ENCODE measurements at regions not wholly inside any gene's neighbourhood (a gene's known extent, or its start where the extent isn't known, plus 50 kb on each side); places are given as distances from the start of the nearest gene placed in this dataset.

- H3K27me3 ChIP-seq (ENCODE audit: control insufficient read depth, low read length): no peaks in the 10 kb centered on the region
- H3K79me2 ChIP-seq (ENCODE audit: control insufficient read depth, low read length): no peaks in the 10 kb centered on the region
- H3K9me2 ChIP-seq (replicated peaks; ENCODE audit: control insufficient read depth, low read length): no peaks in the 10 kb centered on the region
- no peaks in the 10 kb centered on the region for H3K9me3 ChIP-seq (ENCODE audit: control insufficient read depth, insufficient read depth, low read length)
- TF ChIP-seq EZH2phosphoT487 (IDR thresholded peaks at IDR 0.05; ENCODE audit: borderline replicate concordance, low read length) (no peak), CTCF (IDR thresholded peaks at IDR 0.05; ENCODE audit: low read depth, low read length, poor library complexity, severe bottlenecking) (no peak)
- no peak overlapping the region for H3K27ac ChIP-seq (ENCODE audit: low read depth, low read length)
- H3K4me2 ChIP-seq (ENCODE audit: low read length): no peak overlapping the region
- no peak overlapping the region for H3K4me3 ChIP-seq (ENCODE audit: low read length)
- no peaks in the 10 kb centered on the region for H4K20me1 ChIP-seq (ENCODE audit: control insufficient read depth, insufficient read depth, low read depth, low read length)
- no peaks in the 10 kb centered on the region for H3K4me1 ChIP-seq (ENCODE audit: control insufficient read depth, low read length)
- H3F3A ChIP-seq (ENCODE audit: control insufficient read depth, insufficient read depth): no peaks in the 10 kb centered on the region
- no peaks in the 10 kb centered on the region for H3K36me3 ChIP-seq (ENCODE audit: control insufficient read depth, low read length)
These were observed 867.3 kb downstream of the TTLL7 start for GRCh38 chr1:83131692-83131955.

GRCh38 chr1:83130886-83131691 lies 867.8 kb downstream of the TTLL7 start:
- TF ChIP-seq CTCF (IDR thresholded peaks at IDR 0.05; ENCODE audit: low read depth, low read length, poor library complexity, severe bottlenecking): no peak
- TF ChIP-seq EZH2phosphoT487 (IDR thresholded peaks at IDR 0.05; ENCODE audit: borderline replicate concordance, low read length): no peak
- Histone ChIP-seq H3K79me2 (ENCODE audit: control insufficient read depth, low read length) (no peaks in the 10 kb centered on the region), H3K36me3 (ENCODE audit: control insufficient read depth, low read length) (no peaks in the 10 kb centered on the region), H3K4me2 (ENCODE audit: low read length) (no peak overlapping the region), H3K27me3 (ENCODE audit: control insufficient read depth, low read length) (no peaks in the 10 kb centered on the region), H3K4me1 (ENCODE audit: control insufficient read depth, low read length) (no peaks in the 10 kb centered on the region), H4K20me1 (ENCODE audit: control insufficient read depth, insufficient read depth, low read depth, low read length) (no peaks in the 10 kb centered on the region), H3K9me2 (replicated peaks; ENCODE audit: control insufficient read depth, low read length) (no peaks in the 10 kb centered on the region), H3F3A (ENCODE audit: control insufficient read depth, insufficient read depth) (no peaks in the 10 kb centered on the region), H3K9me3 (ENCODE audit: control insufficient read depth, insufficient read depth, low read length) (no peaks in the 10 kb centered on the region), H3K27ac (ENCODE audit: low read depth, low read length) (no peak overlapping the region), H3K4me3 (ENCODE audit: low read length) (no peak overlapping the region)

GRCh38 chr1:83129107-83129506 lies 869.8 kb downstream of the TTLL7 start:
- H3K4me2 ChIP-seq (ENCODE audit: low read length): no peak overlapping the region
- H3K4me3 ChIP-seq (ENCODE audit: low read length): no peak overlapping the region
- no peak for TF ChIP-seq CTCF (IDR thresholded peaks at IDR 0.05; ENCODE audit: low read depth, low read length, poor library complexity, severe bottlenecking)
- no peak for TF ChIP-seq EZH2phosphoT487 (IDR thresholded peaks at IDR 0.05; ENCODE audit: borderline replicate concordance, low read length)
- no peaks in the 10 kb centered on the region for H3K4me1 ChIP-seq (ENCODE audit: control insufficient read depth, low read length)
- H3K36me3 ChIP-seq (ENCODE audit: control insufficient read depth, low read length): no peaks in the 10 kb centered on the region
- no peaks in the 10 kb centered on the region for H3K9me2 ChIP-seq (replicated peaks; ENCODE audit: control insufficient read depth, low read length)
- H3K27ac ChIP-seq (ENCODE audit: low read depth, low read length): no peak overlapping the region
- H4K20me1 ChIP-seq (ENCODE audit: control insufficient read depth, insufficient read depth, low read depth, low read length): no peaks in the 10 kb centered on the region
- no peaks in the 10 kb centered on the region for H3K27me3 ChIP-seq (ENCODE audit: control insufficient read depth, low read length)
- no peaks in the 10 kb centered on the region for H3K79me2 ChIP-seq (ENCODE audit: control insufficient read depth, low read length)
- no peaks in the 10 kb centered on the region for H3F3A ChIP-seq (ENCODE audit: control insufficient read depth, insufficient read depth)
- no peaks in the 10 kb centered on the region for H3K9me3 ChIP-seq (ENCODE audit: control insufficient read depth, insufficient read depth, low read length)
